ENCODE measurements at regions not wholly inside any gene's neighbourhood (a gene's known extent, or its start where the extent isn't known, plus 50 kb on each side); places are given as distances from the start of the nearest gene placed in this dataset.

- no peak for DNase-seq
These were observed 218.9 kb upstream of the ISX start for GRCh38 chr22:34847072-34847471.

GRCh38 chr22:34849965-34850364, 216.0 kb upstream of the ISX start:
- no peak for DNase-seq

GRCh38 chr22:34851918-34852662, 213.9 kb upstream of the ISX start:
- no peak for DNase-seq

- DNase-seq: no peak
These were observed 210.5 kb upstream of the ISX start for GRCh38 chr22:34855471-34855870.

- DNase-seq: no peak
These were observed 207.9 kb upstream of the ISX start for GRCh38 chr22:34858066-34858465.

- DNase-seq: no peak
These were observed 204.2 kb upstream of the ISX start for GRCh38 chr22:34861787-34862186.

- no peak for DNase-seq
These were observed 199.9 kb upstream of the ISX start for GRCh38 chr22:34866081-34866480.

- DNase-seq: no peak
These were observed 199.3 kb upstream of the ISX start for GRCh38 chr22:34866495-34867131.

- DNase-seq: no peak
These were observed 188.5 kb upstream of the ISX start for GRCh38 chr22:34877506-34877905.

GRCh38 chr22:34878171-34878570, 187.8 kb upstream of the ISX start:
- DNase-seq: no peak

- DNase-seq: no peak
These were observed 187.0 kb upstream of the ISX start for GRCh38 chr22:34879001-34879400.

GRCh38 chr22:34880662-34881061, 185.3 kb upstream of the ISX start:
- DNase-seq: no peak

- no peak for DNase-seq
These were observed 184.5 kb upstream of the ISX start for GRCh38 chr22:34881453-34881852.

- DNase-seq: no peak
These were observed 180.1 kb upstream of the ISX start for GRCh38 chr22:34885852-34886251.

- DNase-seq: no peak
These were observed 179.6 kb upstream of the ISX start for GRCh38 chr22:34886391-34886790.

- no peak for DNase-seq
These were observed 179.1 kb upstream of the ISX start for GRCh38 chr22:34886812-34887211.

GRCh38 chr22:34897126-34897525, 168.8 kb upstream of the ISX start:
- DNase-seq: no peak

- DNase-seq: no peak
These were observed 163.6 kb upstream of the ISX start for GRCh38 chr22:34902335-34902734.

- no peak for DNase-seq
These were observed 162.5 kb upstream of the ISX start for GRCh38 chr22:34903416-34903815.

- DNase-seq: no peak
These were observed 161.5 kb upstream of the ISX start for GRCh38 chr22:34904486-34904885.

GRCh38 chr22:34913826-34914225, 152.1 kb upstream of the ISX start:
- no peak for DNase-seq

GRCh38 chr22:34914846-34915245, 151.1 kb upstream of the ISX start:
- DNase-seq: no peak

GRCh38 chr22:34917239-34917638, 148.7 kb upstream of the ISX start:
- DNase-seq: no peak

- DNase-seq: no peak
These were observed 134.9 kb upstream of the ISX start for GRCh38 chr22:34931026-34931425.

GRCh38 chr22:34934261-34934660, 131.7 kb upstream of the ISX start:
- no peak for DNase-seq
